ENCODE measurements at regions not wholly inside any gene's neighbourhood (a gene's known extent, or its start where the extent isn't known, plus 50 kb on each side); places are given as distances from the start of the nearest gene placed in this dataset.

DNA sequence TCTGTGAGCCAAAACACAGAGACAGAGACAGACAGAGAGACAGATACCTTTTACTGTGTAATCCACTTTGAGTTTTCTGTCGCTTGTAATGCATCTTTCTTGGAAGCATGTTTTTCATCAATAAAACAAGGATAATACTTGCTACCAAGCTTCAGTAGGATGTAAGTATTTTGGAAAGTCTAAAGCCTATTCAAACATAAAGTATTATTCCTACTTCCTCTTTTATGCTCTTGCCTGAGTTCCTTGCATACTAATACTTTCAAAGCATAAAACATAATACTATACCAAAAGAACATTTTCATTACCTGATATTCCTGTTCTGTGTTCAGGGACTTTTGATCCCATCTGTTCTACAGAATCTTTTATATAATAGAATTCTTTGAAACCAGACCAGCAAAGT, 64.5 kb upstream of the SLC30A5 start:
- TF ChIP-seq, protein P1, sequence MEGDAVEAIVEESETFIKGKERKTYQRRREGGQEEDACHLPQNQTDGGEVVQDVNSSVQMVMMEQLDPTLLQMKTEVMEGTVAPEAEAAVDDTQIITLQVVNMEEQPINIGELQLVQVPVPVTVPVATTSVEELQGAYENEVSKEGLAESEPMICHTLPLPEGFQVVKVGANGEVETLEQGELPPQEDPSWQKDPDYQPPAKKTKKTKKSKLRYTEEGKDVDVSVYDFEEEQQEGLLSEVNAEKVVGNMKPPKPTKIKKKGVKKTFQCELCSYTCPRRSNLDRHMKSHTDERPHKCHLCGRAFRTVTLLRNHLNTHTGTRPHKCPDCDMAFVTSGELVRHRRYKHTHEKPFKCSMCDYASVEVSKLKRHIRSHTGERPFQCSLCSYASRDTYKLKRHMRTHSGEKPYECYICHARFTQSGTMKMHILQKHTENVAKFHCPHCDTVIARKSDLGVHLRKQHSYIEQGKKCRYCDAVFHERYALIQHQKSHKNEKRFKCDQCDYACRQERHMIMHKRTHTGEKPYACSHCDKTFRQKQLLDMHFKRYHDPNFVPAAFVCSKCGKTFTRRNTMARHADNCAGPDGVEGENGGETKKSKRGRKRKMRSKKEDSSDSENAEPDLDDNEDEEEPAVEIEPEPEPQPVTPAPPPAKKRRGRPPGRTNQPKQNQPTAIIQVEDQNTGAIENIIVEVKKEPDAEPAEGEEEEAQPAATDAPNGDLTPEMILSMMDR (IDR thresholded peaks at IDR 0.05) = no peak
- no peak for TF ChIP-seq POLR2A (IDR thresholded peaks at IDR 0.05)
